HTR-8/SVneo (cell line): ENCODE measurements at regions not wholly inside any gene's neighbourhood (a gene's known extent, or its start where the extent isn't known, plus 50 kb on each side); places are given as distances from the start of the nearest gene placed in this dataset.
"Not testable (repeated sequence)": the region's sequence is repeated elsewhere in the genome, so short reads cannot be mapped to it uniquely, and the experiment has no call there.

Source experiments
- DNase-seq: peaks from one replicate; pipeline ENCODE4 v3.0.0; 2011; ENCODE audit warnings: low spot score, mixed read lengths; ENCODE audit not compliant: insufficient read length
- FAIRE-seq: peaks from 2 replicates; lab custom pipeline; 2011; peaks lifted over from hg19 to GRCh38; lab: Jason Lieb, UNC

- FAIRE-seq (peak; percentile 72), DNase-seq (peak; percentile 31)
Measured at GRCh38 chr5:93359296-93359959, 221.6 kb downstream of the NR2F1-AS1 start.

GRCh38 chr5:93358176-93358575 is 222.8 kb downstream of the NR2F1-AS1 start:
- DNase-seq (no peak), FAIRE-seq (no peak)

GRCh38 chr5:93357686-93358085 is 223.3 kb downstream of the NR2F1-AS1 start:
- DNase-seq (no peak), FAIRE-seq (no peak)

GRCh38 chr5:93355691-93356090 is 225.3 kb downstream of the NR2F1-AS1 start:
- no peak for FAIRE-seq
- DNase-seq: no peak

DNA sequence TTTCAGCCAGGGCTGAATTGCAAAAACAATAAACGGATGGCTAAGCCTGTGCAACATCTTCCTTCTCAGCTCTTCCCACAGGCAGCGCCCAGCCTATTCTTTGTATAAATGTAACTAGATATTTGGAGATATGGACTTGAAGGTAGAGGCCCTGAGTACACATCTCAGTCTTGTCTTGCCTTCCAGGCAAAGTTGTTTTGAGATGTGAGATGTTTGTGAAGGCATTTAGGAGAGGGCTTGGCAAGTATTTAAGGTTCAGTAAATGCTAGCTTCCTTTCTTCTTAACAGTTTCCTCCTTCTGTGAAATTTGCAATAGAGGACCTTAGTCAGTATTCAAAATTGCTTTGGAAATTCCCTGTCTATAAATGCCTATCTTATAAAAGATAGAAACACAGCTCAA is 228.8 kb downstream of the NR2F1-AS1 start:
- no peak for FAIRE-seq
- DNase-seq: no peak

DNA sequence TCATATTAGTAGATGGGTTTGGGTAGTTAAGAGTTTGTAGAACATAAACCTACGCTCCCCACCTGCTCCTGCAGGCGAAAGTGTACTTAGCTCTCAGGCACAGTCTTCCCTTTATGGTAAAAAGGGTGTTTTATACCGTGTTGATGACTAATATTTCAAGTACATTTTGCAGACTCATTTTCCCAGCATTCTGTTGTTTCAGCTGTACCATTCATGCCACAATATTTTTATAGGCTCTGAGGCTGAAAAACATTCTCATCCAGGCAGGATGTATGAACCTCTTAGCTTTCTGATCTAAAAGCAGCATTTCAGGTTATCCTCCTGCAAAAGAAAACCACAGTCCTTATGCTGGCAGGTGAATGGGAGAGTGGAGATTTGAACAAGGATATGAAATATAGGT is 231.4 kb downstream of the NR2F1-AS1 start:
- DNase-seq: peak; percentile 24

GRCh38 chr5:93348231-93348630 is 232.8 kb downstream of the NR2F1-AS1 start:
- FAIRE-seq: no peak

More for the DNA sequence above, 231.4 kb downstream of the NR2F1-AS1 start:
- no peak for FAIRE-seq

DNA sequence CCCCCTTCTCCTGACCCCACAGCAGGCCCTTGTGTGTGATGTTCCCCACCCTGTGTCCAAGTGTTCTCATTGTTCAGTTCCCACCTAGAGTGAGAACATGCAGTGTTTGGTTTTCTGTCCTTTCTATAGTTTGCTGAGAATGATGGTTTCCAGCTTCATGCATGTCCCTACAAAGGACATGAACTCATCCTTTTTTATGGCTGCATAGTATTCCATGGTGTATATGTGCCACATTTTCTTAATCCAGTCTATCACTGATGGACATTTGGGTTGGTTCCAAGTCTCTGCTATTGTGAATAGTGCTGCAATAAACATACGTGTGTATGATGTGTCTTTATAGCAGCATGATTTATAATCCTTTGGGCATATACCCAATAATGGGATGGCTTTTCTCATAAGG is 234.2 kb downstream of the NR2F1-AS1 start:
- DNase-seq, FAIRE-seq: not testable (repeated sequence)

More at GRCh38 chr5:93348231-93348630, 232.8 kb downstream of the NR2F1-AS1 start:
- DNase-seq: no peak

DNA sequence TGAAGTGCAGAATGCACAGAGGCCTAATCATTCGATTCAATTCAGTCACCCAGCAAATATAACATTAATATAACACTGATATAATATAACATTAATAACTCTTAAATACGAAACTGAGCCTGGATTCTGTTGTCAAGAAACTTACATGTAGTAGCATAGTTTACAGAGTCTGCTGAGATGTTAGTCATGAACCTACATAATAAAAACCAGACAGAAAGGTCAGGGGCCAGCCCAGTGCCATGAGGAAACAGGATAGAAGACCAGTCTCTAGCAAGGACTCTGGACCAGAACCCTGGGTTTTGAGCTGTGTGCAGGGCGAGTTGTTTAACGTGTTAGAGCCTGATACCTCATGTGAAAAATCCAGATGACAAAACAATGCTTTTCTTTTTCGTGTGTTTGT is 234.7 kb downstream of the NR2F1-AS1 start:
- FAIRE-seq (no peak), DNase-seq (no peak)

DNA sequence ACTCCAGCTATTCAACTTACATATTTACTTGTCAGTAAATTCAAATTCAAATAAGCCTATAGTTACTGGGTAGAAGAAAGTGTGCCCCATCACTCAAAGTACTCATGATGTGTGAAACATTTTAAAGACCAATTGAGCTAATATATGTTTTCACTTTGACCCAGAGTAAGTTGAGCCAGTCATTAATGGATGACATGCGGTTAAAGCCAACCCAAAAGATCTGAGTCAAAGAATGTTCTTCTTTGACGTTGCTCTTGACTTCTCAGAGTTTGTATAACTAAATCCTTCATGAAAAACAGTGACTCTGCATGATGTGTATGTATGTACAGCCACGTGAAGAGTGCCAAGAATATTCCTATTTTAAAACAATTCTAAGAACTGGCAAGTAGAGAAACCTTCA is 237.4 kb downstream of the NR2F1-AS1 start:
- FAIRE-seq: no peak
- no peak for DNase-seq

DNA sequence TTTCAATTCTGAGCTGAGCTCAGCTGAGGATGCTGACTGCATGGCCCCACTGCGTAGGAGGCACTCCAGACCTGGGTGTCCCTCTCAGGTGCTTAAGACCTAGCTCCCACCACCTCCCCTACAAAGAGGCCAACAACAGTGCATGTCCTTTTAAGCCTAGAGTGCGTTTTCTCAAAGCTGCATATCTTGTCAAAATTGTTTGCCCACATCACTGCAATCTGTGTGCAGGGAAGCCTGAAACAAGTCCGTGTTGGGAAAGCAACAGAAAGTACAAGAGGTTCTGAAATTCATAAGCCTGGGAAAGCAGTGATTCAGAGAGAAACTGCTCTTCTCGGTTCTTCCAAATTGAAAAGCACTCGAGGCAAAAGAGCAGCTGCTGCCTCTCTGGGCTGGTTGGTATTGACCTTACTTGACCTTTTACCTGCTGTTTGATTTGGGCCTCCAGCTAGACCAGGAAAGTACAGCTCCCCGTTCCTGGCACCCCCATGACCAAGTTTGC is 238.4 kb downstream of the NR2F1-AS1 start:
- no peak for FAIRE-seq

DNA sequence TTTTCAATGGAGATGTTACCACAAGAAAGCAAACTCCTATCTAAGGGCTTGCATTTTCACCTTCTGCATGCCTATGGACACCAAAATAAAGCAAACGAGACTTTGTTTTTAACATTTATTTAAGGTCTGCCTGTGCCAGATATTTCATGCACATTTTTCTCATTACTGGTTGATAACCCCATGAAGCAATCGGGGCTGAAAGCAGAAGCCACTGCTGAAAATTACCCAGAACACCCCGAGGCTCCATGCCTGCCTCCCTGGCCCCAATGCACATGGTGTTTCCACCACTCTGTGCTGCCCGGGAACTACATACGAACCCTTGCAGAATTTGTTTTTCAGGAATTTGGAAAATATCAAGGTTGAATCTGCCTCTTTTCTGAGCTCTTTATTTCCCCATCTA is 240.1 kb downstream of the NR2F1-AS1 start:
- no peak for FAIRE-seq
- no peak for DNase-seq

More for the DNA sequence above, 238.4 kb downstream of the NR2F1-AS1 start:
- DNase-seq: no peak

DNA sequence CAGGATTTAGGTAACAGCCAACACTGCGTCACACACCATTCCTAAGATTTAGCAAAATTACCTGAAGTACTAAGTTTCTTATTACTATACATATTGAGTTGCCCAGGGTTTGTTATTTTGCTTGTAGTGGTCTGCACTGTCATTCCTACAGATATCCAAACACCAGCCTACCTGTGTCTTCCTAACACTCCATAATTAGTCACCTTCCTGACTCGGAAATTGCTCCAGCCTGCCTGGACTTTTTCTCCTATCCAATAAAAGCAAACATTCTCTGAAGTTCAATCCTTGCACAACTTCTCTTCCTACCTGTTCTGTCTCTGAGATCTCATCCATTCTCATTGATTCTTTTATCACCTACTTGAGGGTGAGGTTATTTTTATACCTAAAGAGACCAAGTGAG is 243.9 kb downstream of the NR2F1-AS1 start:
- FAIRE-seq: no peak
- no peak for DNase-seq

DNA sequence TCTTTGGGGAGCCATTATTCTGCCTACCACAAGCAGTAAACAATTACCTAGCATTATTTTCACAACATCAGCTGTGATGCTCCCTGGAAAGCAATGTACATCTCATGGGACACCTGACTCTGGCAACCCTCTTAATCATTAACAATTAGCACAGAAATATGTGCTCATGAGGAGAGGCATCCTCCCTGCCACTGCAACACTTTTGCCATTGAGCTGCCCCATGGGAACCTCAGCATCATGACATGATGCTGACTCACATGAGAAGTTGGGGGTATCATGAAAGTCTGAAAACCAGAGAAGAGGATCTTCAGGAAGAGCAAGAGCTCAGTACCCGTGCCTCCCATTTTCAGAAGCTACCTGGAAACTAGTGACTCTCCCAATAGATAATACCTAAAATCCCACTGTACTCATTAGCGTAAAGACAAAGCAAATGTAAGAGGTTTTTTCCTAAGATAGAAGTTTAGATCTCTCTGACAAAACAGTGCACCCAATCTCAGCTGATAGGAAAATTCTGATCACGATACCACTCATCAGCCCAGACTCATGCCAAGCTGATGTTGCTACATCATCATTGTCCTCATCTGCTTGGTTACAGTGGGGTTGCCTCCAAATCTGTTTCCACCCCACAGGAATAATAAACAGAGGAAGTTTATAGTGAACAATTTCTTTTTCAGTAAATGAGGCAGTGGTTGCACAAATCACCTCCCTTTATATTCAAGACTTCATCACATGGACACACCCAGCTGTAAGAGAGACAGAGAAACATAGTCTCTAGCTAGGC is 244.5 kb downstream of the NR2F1-AS1 start:
- DNase-seq (no peak), FAIRE-seq (no peak)

DNA sequence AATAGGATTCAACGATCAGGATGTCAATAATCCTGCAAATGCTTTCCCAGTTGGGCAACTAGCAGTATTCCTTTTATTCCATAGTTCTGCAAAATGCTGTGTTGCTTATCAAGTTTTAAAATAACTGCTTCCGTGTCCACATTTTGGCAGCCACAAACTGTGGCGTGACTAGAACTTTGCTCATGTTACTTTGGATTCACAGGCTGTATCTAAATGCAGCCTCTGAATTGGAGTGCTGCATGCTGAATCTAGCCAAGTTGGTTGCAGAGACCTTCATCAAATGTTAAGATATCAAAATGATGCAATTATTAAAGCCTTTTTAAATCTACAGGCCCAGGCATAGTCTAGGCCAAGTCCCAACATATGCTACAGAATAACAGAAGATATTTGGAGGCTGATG is 249.2 kb downstream of the NR2F1-AS1 start:
- FAIRE-seq: no peak

DNA sequence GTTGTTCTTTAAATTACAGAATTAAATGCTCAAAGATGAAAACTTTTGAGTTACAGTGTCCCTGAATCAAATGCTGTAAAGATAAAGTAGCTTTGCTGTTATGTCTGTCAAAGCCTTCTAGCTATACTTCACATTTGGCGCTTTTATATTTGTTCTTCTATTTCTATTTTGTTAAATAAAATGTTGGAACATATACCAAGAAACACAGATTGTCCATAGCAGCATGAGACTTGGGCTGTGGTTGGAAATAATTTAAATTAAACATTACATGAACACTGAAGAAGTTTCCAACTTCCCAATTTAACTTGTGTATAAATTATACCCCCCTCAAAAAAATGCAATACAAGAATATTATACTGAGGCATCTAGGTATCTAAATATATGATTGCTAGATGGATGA is 249.8 kb downstream of the NR2F1-AS1 start:
- DNase-seq (no peak), FAIRE-seq (no peak)

More for the DNA sequence above, 249.2 kb downstream of the NR2F1-AS1 start:
- no peak for DNase-seq

- FAIRE-seq (no peak), DNase-seq (no peak)
Measured at GRCh38 chr5:93330506-93330905, 250.5 kb downstream of the NR2F1-AS1 start.

- DNase-seq (no peak), FAIRE-seq (no peak)
Measured at GRCh38 chr5:93329756-93330155, 251.3 kb downstream of the NR2F1-AS1 start.

- DNase-seq (no peak), FAIRE-seq (no peak)
Measured at GRCh38 chr5:93328833-93329232, 252.2 kb downstream of the NR2F1-AS1 start.

DNA sequence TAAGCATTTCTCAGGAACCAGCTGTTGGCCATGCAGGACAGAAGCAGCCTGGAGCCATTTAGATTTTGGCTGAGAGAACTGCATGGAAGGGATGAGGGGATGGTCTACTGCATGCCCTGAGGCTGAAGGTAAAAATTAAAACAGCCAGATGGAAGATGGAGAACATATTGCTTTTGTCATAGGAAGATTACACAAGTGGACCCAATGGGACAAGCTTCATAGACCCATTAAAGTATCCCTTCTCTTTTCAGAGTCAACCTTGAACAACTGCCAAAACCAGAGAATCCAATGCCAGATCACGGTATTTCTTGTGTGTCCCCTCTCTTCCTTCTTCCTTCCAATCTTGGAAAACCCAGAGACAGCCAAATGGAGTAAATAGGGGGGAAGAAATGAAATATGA is 253.4 kb downstream of the NR2F1-AS1 start:
- DNase-seq (no peak), FAIRE-seq (no peak)

- DNase-seq (no peak), FAIRE-seq (no peak)
Measured at GRCh38 chr5:93325946-93326345, 255.1 kb downstream of the NR2F1-AS1 start.
